ENCODE measurements at regions not wholly inside any gene's neighbourhood (a gene's known extent, or its start where the extent isn't known, plus 50 kb on each side); places are given as distances from the start of the nearest gene placed in this dataset.

DNA sequence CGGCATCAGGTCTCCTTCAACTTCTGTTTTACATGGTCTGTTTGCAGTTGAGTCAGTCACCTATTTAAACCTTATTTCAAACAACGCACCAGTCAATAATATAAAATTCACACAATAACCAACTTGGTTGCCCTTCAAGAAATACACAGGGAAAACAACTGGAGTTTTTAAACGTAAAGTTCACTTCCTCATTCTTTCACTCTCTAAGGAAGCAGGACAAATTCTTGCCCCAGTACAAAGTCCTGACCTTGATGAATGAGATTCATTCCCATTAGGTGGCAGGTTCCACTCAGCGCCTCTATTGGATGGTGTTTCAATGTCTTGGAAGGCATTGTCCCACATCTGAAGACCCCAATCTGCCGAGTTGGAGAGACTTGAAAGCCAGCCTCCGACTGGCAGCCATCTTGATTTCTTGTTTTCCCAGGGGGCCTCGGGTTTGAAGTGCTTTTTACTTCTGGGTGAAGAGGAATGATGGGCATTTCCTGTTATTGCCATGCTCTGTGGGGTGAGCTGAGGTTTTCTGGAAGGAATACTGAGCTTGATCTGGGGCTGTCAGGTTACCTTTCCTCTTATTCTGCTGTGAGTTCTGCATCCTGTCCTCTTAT is 105.0 kb downstream of the ACER2 start:
- intact Hi-C loops (cut with DNase I): no loop called here
- H3K4me3 ChIP-seq: no peak overlapping the region
- no peaks in the 10 kb centered on the region for H3K4me1 ChIP-seq
- H3K27ac ChIP-seq: no peak overlapping the region
- TF ChIP-seq, protein P1, sequence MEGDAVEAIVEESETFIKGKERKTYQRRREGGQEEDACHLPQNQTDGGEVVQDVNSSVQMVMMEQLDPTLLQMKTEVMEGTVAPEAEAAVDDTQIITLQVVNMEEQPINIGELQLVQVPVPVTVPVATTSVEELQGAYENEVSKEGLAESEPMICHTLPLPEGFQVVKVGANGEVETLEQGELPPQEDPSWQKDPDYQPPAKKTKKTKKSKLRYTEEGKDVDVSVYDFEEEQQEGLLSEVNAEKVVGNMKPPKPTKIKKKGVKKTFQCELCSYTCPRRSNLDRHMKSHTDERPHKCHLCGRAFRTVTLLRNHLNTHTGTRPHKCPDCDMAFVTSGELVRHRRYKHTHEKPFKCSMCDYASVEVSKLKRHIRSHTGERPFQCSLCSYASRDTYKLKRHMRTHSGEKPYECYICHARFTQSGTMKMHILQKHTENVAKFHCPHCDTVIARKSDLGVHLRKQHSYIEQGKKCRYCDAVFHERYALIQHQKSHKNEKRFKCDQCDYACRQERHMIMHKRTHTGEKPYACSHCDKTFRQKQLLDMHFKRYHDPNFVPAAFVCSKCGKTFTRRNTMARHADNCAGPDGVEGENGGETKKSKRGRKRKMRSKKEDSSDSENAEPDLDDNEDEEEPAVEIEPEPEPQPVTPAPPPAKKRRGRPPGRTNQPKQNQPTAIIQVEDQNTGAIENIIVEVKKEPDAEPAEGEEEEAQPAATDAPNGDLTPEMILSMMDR (IDR thresholded peaks at IDR 0.05): no peak
- no peaks in the 10 kb centered on the region for H3K27me3 ChIP-seq
- ATAC-seq (no peak), DNase-seq (no peak)
- WGBS, 2 donors: 72 to 74% methylated on average over 7 of the region's 7 CpGs
- H3K9me3 ChIP-seq: no peaks in the 10 kb centered on the region
- no peaks in the 10 kb centered on the region for H3K36me3 ChIP-seq

DNA sequence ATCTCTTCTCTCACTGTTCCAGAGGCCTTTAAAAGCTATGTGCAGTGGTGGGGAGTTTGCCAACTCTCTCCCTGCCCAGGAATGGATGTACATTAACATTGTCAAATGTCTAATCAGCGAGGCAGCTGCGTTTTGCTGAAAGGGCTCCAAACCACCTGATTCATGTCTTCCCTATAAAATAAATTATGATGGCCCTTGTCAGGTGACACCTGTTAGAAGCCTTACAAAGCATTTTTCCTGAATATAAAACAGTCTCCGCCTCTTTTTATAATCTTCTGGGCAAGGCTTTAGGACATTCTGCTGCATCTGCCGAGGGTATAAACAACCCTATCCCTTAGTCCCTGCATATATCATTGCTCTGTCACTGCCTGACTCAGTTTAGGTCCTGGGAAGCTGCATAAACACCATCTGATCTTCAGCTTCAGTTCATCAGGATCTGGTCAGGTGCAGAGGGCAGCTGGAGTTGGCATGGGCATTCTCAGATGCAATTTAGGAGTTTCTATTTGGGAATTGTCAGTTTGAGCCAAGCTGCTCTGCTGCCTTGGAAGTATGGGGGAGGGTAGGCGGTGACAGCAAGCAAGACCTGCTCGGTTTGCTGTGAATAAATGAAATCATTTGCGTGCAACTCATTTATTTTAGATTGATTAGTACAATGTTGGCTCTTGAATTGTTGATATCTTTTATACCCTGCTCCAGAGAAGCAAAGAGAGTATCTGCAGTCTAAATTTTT is 103.5 kb downstream of the ACER2 start:
- Histone ChIP-seq H3K9me3 (no peaks in the 10 kb centered on the region), H3K4me1 (no peaks in the 10 kb centered on the region), H3K36me3 (no peaks in the 10 kb centered on the region), H3K27ac (no peak overlapping the region), H3K4me3 (no peak overlapping the region), H3K27me3 (peaks cover 0 to 5% (median 0%) of the 10 kb centered on the region in 7 donors)
- no peak for DNase-seq
- 67 to 75% methylated on average over 7 of the region's 7 CpGs for WGBS, 2 donors
- ATAC-seq: no peak
- intact Hi-C loops (cut with DNase I): no loop called here
- TF ChIP-seq, protein P1 (IDR thresholded peaks at IDR 0.05): no peak

DNA sequence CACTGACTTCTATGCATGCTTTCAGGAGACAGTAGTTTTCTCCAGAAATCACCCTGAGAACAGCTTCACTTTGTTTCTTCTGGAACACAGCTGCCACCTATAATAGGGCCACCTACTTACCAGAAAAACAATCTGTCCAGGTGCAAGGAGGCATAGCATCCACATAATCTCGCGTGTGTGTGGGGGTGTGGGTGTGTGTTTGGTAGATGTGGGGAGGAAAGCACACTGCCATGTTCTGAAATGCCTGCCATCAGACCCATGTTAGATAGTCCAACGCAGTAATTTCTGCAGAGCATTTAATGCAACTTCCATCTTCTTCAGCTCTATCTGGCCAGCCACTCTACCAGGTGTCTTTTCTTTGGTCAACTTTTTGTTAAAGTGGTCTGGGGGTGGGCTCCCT is 102.9 kb downstream of the ACER2 start:
- ATAC-seq: no peak
- 72 to 90% methylated on average over 3 of the region's 3 CpGs for WGBS, 2 donors
- no peak overlapping the region for H3K4me3 ChIP-seq
- no peaks in the 10 kb centered on the region for H3K9me3 ChIP-seq
- peaks cover 0 to 5% (median 0%) of the 10 kb centered on the region in 7 donors for H3K27me3 ChIP-seq
- no peak overlapping the region for H3K27ac ChIP-seq
- TF ChIP-seq, protein P1 (IDR thresholded peaks at IDR 0.05): no peak
- no peak for DNase-seq
- intact Hi-C loops (cut with DNase I): no loop called here
- no peaks in the 10 kb centered on the region for H3K4me1 ChIP-seq
- no peaks in the 10 kb centered on the region for H3K36me3 ChIP-seq

DNA sequence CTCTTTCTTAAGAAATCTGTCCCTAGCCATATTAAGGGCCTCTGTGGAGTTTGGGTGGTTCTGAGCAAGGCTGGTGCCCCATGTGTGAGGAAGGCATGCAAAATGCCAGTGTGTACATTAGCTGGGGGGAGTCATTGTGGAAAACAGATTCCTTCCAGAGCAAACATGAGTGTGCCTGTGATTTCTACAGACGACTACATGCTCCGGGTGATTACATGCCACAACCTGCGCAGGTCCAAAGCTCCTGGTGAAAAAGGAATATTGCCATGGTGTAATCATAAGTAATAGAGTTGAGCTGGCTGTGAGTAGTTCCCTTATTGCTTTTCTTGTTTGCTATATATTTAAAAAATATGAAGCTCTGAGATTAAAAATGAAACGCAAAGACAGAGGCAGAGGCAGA is 102.1 kb downstream of the ACER2 start:
- Histone ChIP-seq H3K4me1 (no peaks in the 10 kb centered on the region), H3K9me3 (no peaks in the 10 kb centered on the region), H3K27me3 (peaks cover 0 to 5% (median 0%) of the 10 kb centered on the region in 7 donors), H3K36me3 (no peaks in the 10 kb centered on the region), H3K4me3 (no peak overlapping the region), H3K27ac (no peak overlapping the region)
- ATAC-seq (no peak), DNase-seq (no peak)
- 78 to 95% methylated on average over 4 of the region's 4 CpGs for WGBS, 2 donors
- intact Hi-C loops (cut with DNase I): no loop called here
- TF ChIP-seq, protein P1 (IDR thresholded peaks at IDR 0.05): no peak
